B cell (primary cell): ENCODE measurements at regions not wholly inside any gene's neighbourhood (a gene's known extent, or its start where the extent isn't known, plus 50 kb on each side); places are given as distances from the start of the nearest gene placed in this dataset.
A peak's percentile ranks its signal among the peaks of the same experiment; 100 is the strongest.

Source experiments
- ATAC-seq: fragments of 200-7000 bp; cut with Tn5 transposase; one replicate; pipeline ENCODE4 v1.10.0; 2021; ENCODE audit warnings: low read depth, mild to moderate bottlenecking, moderate number of reproducible peaks, moderate library complexity
- CTCF ChIA-PET: fragments of 350-600 bp; sonication (Branson Sonifier 250); formaldehyde crosslinking; loops from one replicate; lab custom pipeline; 2021; ENCODE audit warnings: antibody characterized with exemption, inconsistent platforms; lab: Charles Lee
- POLR2A ChIA-PET: fragments of 350-600 bp; sonication (Branson Sonifier 250); formaldehyde crosslinking; loops from one replicate; lab custom pipeline; 2021; ENCODE audit warnings: antibody characterized with exemption; lab: Charles Lee
- DNase-seq: peaks from one replicate; pipeline ENCODE4 v3.0.0; 2013
- H2AFZ ChIP-seq: 2 replicates; pipeline ENCODE4 v1.6.1; 2012; ENCODE audit warnings: mild to moderate bottlenecking, low read depth, low read length; ENCODE audit not compliant: insufficient read depth, poor library complexity, severe bottlenecking
- H3K27ac ChIP-seq, 2 donors: 1 replicate in 1 of 2; 2 replicates in 1 of 2; pipeline ENCODE4 v1.5.1; 2012 to 2013; ENCODE audit warnings: low read length in 2 of 2, mild to moderate bottlenecking in 2 of 2, moderate library complexity in 1 of 2
- H3K27me3 ChIP-seq, 4 experiments: fragments of 200-600 bp in 1 of 4; sonication (generic) in 1 of 4; replicated peaks in 1 of 4; 1 replicate in 2 of 4; 2 replicates in 2 of 4; pipeline versions ENCODE4 v1.6.1 to v1.7.0; 2013 to 2016; ENCODE audit warnings: low read length in 3 of 4, mild to moderate bottlenecking in 2 of 4, mixed read lengths in 1 of 4, moderate library complexity in 1 of 4; ENCODE audit not compliant: insufficient read depth in 4 of 4, control insufficient read depth in 3 of 4; ENCODE audit errors: control extremely low read depth in 1 of 4
- H3K36me3 ChIP-seq, 2 experiments: replicated peaks in 1 of 2; 1 replicate in 1 of 2; 2 replicates in 1 of 2; pipeline versions ENCODE4 v1.6.1 to v1.7.1; 2013; ENCODE audit warnings: low read length in 1 of 2; ENCODE audit not compliant: insufficient read depth in 2 of 2, control insufficient read depth in 1 of 2; ENCODE audit errors: control extremely low read depth in 1 of 2, extremely low read depth in 1 of 2
- H3K4me1 ChIP-seq, 2 donors: fragments of 200-600 bp in 1 of 2; sonication (generic) in 1 of 2; 1 replicate in 1 of 2; 2 replicates in 1 of 2; pipeline versions ENCODE4 v1.5.1 to v1.6.1; 2013 to 2017; ENCODE audit warnings: low read length in 2 of 2; ENCODE audit not compliant: control insufficient read depth in 2 of 2, insufficient read depth in 2 of 2
- H3K4me2 ChIP-seq: replicated peaks from 2 replicates; pipeline ENCODE3; 2012; ENCODE audit warnings: mild to moderate bottlenecking, low read depth, low read length; ENCODE audit not compliant: poor library complexity, severe bottlenecking
- H3K4me3 ChIP-seq, 5 experiments: fragments of 200-600 bp in 1 of 5; sonication (generic) in 1 of 5; 1 replicate in 3 of 5; 2 replicates in 2 of 5; pipeline versions ENCODE4 v1.5.1 to v1.7.0; 2011 to 2016; ENCODE audit warnings: low read length in 4 of 5, mild to moderate bottlenecking in 4 of 5, low read depth in 2 of 5, control low read depth in 1 of 5, moderate library complexity in 1 of 5; ENCODE audit not compliant: insufficient read depth in 1 of 5; ENCODE audit errors: control extremely low read depth in 1 of 5, extremely low read depth in 1 of 5
- H3K79me2 ChIP-seq: fragments of 200-600 bp; sonication (generic); one replicate; pipeline ENCODE4 v1.6.0; 2016; ENCODE audit warnings: low read length; ENCODE audit not compliant: control insufficient read depth, insufficient read depth
- H3K9ac ChIP-seq: fragments of 200-600 bp; sonication (generic); 2 replicates; pipeline ENCODE4 v1.6.1; 2017; ENCODE audit warnings: mild to moderate bottlenecking, low read length, moderate library complexity
- H3K9me3 ChIP-seq, 3 donors: one replicate each; pipeline versions ENCODE4 v1.6.1 to v1.7.1; 2013; ENCODE audit warnings: low read length in 2 of 3; ENCODE audit not compliant: control insufficient read depth in 2 of 3, insufficient read depth in 1 of 3; ENCODE audit errors: control extremely low read depth in 1 of 3
- H4K20me1 ChIP-seq: 2 replicates; pipeline ENCODE4 v1.6.0; 2012; ENCODE audit warnings: mild to moderate bottlenecking, low read length; ENCODE audit not compliant: insufficient read depth, control insufficient read depth, poor library complexity, severe bottlenecking
- H3K27ac Mint-ChIP-seq: one replicate; pipeline ENCODE4 v1.8.0; 2021; ENCODE audit warnings: mixed read lengths
- H3K27me3 Mint-ChIP-seq: one replicate; pipeline ENCODE4 v1.8.0; 2021; ENCODE audit warnings: mixed read lengths
- H3K4me1 Mint-ChIP-seq: one replicate; pipeline ENCODE4 v1.8.0; 2021; ENCODE audit warnings: mixed read lengths
- H3K4me3 Mint-ChIP-seq: one replicate; pipeline ENCODE4 v1.8.0; 2021; ENCODE audit warnings: mixed read lengths
- H3K9me3 Mint-ChIP-seq: one replicate; pipeline ENCODE4 v1.8.0; 2022; ENCODE audit warnings: mixed read lengths; ENCODE audit not compliant: insufficient read depth
- EZH2 ChIP-seq: IDR thresholded peaks from 2 replicates; pipeline ENCODE4 v1.6.1; 2012; ENCODE audit warnings: borderline replicate concordance, low read depth, mild to moderate bottlenecking, moderate library complexity, low read length; ENCODE audit not compliant: insufficient read depth, poor library complexity, severe bottlenecking
- WGBS: methylation state at CpG from one replicate; pipeline ENCODE4 v1.1.5; 2013; ENCODE audit warnings: missing lambda C conversion rate; ENCODE audit not compliant: insufficient coverage; 5-methylcytosine and 5-hydroxymethylcytosine counted together
- intact Hi-C: fragments of 100-400 bp; cut with micrococcal nuclease; formaldehyde crosslinking; loops from one replicate; pipeline ENCODE4 v1.10.0; 2022
- TF ChIP-seq, protein P1 (sequence below): fragments of 200-600 bp; IDR thresholded peaks from one replicate; pipeline ENCODE4 v1.8.0; 2022; ENCODE audit warnings: antibody characterized with exemption, mild to moderate bottlenecking

DNA sequence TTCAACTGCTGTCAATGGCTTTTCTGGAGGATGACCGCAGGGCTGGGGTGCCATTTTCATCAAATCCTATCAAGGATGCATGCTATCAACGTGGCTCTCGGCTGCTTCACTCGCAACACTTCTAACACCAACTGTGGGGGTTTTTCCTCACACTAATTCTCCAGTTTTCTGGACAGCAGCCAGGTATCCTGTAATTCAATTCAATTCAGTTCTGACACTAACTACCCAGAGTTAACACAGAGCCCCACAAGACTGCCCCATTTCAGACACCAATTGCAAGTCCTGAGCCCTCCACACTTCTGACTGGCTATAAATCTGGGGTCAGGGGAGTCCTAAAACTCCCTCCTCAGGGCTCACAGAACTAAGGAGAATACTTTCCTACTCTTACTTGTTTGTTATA is 55.3 kb upstream of the TMCC3 start:
- Histone ChIP-seq H3K27me3 (no peaks in the 10 kb centered on the region), H3K36me3 (peaks cover 0 to 3% of the 10 kb centered on the region in 2 experiments), H2AFZ (no peak overlapping the region), H3K9me3 (no peaks in the 10 kb centered on the region), H3K4me1 (peaks cover 21 to 24% of the 10 kb centered on the region in 2 donors), H3K79me2 (peaks cover 33% of the 10 kb centered on the region), H3K9ac (no peak overlapping the region), H4K20me1 (peaks cover 25% of the 10 kb centered on the region), H3K27ac (no peak overlapping the region), H3K4me3 (no peak overlapping the region), H3K4me2 (no peak overlapping the region)
- TF ChIP-seq, protein P1, sequence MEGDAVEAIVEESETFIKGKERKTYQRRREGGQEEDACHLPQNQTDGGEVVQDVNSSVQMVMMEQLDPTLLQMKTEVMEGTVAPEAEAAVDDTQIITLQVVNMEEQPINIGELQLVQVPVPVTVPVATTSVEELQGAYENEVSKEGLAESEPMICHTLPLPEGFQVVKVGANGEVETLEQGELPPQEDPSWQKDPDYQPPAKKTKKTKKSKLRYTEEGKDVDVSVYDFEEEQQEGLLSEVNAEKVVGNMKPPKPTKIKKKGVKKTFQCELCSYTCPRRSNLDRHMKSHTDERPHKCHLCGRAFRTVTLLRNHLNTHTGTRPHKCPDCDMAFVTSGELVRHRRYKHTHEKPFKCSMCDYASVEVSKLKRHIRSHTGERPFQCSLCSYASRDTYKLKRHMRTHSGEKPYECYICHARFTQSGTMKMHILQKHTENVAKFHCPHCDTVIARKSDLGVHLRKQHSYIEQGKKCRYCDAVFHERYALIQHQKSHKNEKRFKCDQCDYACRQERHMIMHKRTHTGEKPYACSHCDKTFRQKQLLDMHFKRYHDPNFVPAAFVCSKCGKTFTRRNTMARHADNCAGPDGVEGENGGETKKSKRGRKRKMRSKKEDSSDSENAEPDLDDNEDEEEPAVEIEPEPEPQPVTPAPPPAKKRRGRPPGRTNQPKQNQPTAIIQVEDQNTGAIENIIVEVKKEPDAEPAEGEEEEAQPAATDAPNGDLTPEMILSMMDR = no peak
- TF ChIP-seq EZH2 = no peak
- intact Hi-C loops = loop anchor here (2.0 kb wide), 1 partner anchor 15 kb away; no protein-coding TSS in a partner anchor
- no peak overlapping the region for H3K27ac Mint-ChIP-seq
- DNase-seq (no peak), ATAC-seq (no peak)
- ChIA-PET POLR2A (no interaction called here), CTCF (interaction anchor here (0.6 to 1.6 kb wide), 7 partner anchors 8 to 1286 kb away, joined by 3 to 6 read pairs (median 4); partner anchors contain the start of gene NR2C1)
- no peaks in the 10 kb centered on the region for H3K27me3 Mint-ChIP-seq
- peaks cover 57% of the 10 kb centered on the region for H3K4me1 Mint-ChIP-seq
- no peak overlapping the region for H3K4me3 Mint-ChIP-seq
- H3K9me3 Mint-ChIP-seq = peaks cover 3% of the 10 kb centered on the region
- 97% methylated on average over 4 of the region's 4 CpGs for WGBS

DNA sequence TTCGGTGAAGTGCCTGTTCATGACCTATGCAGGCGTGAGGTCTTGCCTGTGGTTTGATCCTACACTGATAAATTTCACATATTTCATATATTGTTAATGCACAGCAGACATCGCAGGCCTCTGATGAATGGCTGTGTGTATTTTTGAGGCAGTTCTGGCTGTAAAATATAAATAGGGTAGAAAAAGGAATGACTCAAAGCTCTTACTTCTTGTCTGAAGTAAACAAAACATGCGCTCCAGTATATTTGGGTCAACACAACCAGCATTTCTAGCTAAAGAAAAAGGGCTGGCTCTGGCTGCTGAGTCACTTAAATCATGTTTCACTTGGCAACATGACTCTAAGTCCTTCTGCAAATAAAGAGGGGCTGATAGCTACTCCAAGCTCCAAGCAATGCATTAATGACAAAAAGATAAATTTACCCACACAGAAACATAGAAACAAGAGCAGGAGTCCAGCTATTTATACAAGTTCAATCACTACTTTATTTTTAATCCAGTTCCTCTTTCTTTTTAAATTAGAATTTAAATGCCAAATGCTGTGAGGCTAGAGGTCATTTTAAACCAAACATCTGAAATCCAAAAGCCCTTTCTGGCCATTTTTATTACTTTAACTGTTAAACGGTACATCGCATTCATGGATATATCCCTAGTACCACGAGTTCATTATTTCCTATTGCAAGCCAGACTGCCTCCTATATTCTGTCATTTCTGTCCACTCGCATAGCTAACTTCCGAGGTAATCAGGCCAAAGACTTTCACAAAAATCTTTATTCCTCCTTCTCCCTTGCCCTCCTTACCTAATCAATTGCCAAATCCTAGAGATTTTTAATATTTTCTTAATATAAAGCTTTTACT is 54.3 kb upstream of the TMCC3 start:
- Histone ChIP-seq H3K27ac (no peak overlapping the region), H3K27me3 (no peaks in the 10 kb centered on the region), H3K36me3 (peaks cover 0 to 3% of the 10 kb centered on the region in 2 experiments), H3K9me3 (no peaks in the 10 kb centered on the region), H2AFZ (no peak overlapping the region), H3K9ac (no peak overlapping the region), H3K4me3 (no peak overlapping the region), H3K79me2 (peaks cover 35% of the 10 kb centered on the region), H4K20me1 (peaks cover 25% of the 10 kb centered on the region), H3K4me2 (peak overlapping the region; percentile 27), H3K4me1 (peaks cover 21 to 27% of the 10 kb centered on the region in 2 donors)
- H3K4me3 Mint-ChIP-seq = no peak overlapping the region
- TF ChIP-seq, protein P1 = no peak
- TF ChIP-seq EZH2 = no peak
- 70% methylated on average over 4 of the region's 9 CpGs for WGBS
- ChIA-PET CTCF (interaction anchor here (1.2 to 1.6 kb wide), 2 partner anchors 9 to 10 kb away, joined by 3 read pairs; no protein-coding TSS in a partner anchor), POLR2A (no interaction called here)
- DNase-seq = no peak
- intact Hi-C loops = no loop called here
- peaks cover 5% of the 10 kb centered on the region for H3K9me3 Mint-ChIP-seq
- H3K27me3 Mint-ChIP-seq = no peaks in the 10 kb centered on the region
- H3K27ac Mint-ChIP-seq = no peak overlapping the region
- no peak for ATAC-seq
- H3K4me1 Mint-ChIP-seq = peaks cover 65% of the 10 kb centered on the region
